Suprapubic skin (tissue), 4 donors: ENCODE measurements at regions not wholly inside any gene's neighbourhood (a gene's known extent, or its start where the extent isn't known, plus 50 kb on each side); places are given as distances from the start of the nearest gene placed in this dataset.

Source experiments
- DNase-seq, 2 donors: peaks; one replicate each; pipeline ENCODE4 v3.0.0-alpha.2; 2019; ENCODE audit warnings: low spot score in 2 of 2
- H3K27ac ChIP-seq: fragments of 200-600 bp; sonication (generic); one replicate; pipeline ENCODE4 v1.5.1; 2019
- H3K27me3 ChIP-seq: fragments of 200-600 bp; sonication (generic); one replicate; pipeline ENCODE4 v1.5.1; 2019
- H3K36me3 ChIP-seq: fragments of 200-600 bp; sonication (generic); one replicate; pipeline ENCODE4 v1.5.1; 2019
- H3K4me1 ChIP-seq: fragments of 200-600 bp; sonication (generic); one replicate; pipeline ENCODE4 v1.5.1; 2019
- H3K4me3 ChIP-seq: fragments of 200-600 bp; sonication (generic); one replicate; pipeline ENCODE4 v1.5.1; 2019; ENCODE audit warnings: mild to moderate bottlenecking
- H3K9me3 ChIP-seq: fragments of 200-600 bp; sonication (generic); one replicate; pipeline ENCODE4 v1.5.1; 2019
- CTCF ChIP-seq, 2 donors: fragments of 200-600 bp in 1 of 2; fragments of 450-650 bp in 1 of 2; sonication (generic) in 1 of 2; IDR thresholded peaks; one replicate each; pipeline ENCODE4 v1.5.1; 2016 to 2019; ENCODE audit warnings: antibody characterized with exemption in 2 of 2, mild to moderate bottlenecking in 1 of 2, moderate library complexity in 1 of 2
- EP300 ChIP-seq: sonication (generic); formaldehyde crosslinking; IDR thresholded peaks from one replicate; pipeline ENCODE4 v1.6.1; 2017; ENCODE audit warnings: antibody characterized with exemption
- POLR2A ChIP-seq, 2 donors: fragments of 450-650 bp; IDR thresholded peaks; one replicate each; pipeline ENCODE4 v1.6.1; 2017; ENCODE audit warnings: antibody characterized with exemption in 2 of 2, mild to moderate bottlenecking in 2 of 2, moderate library complexity in 2 of 2
- POLR2AphosphoS5 ChIP-seq, 3 donors: sonication (generic); formaldehyde crosslinking; IDR thresholded peaks; one replicate each; pipeline ENCODE4 v1.6.1; 2017; ENCODE audit warnings: antibody characterized with exemption in 3 of 3
- WGBS: methylation state at CpG from one replicate; pipeline ENCODE4 v1.1.5; 2018; 5-methylcytosine and 5-hydroxymethylcytosine counted together

GRCh38 chr10:10873289-10873688 is 144.4 kb upstream of the CELF2 start:
- Histone ChIP-seq H3K9me3 (no peaks in the 10 kb centered on the region), H3K27me3 (no peaks in the 10 kb centered on the region), H3K4me3 (no peak overlapping the region), H3K36me3 (no peaks in the 10 kb centered on the region), H3K4me1 (peaks cover 21% of the 10 kb centered on the region), H3K27ac (no peak overlapping the region)
- WGBS, result 78% methylated on average over 4 of the region's 4 CpGs
- DNase-seq, result no peak
- TF ChIP-seq CTCF (IDR thresholded peaks at IDR 0.05) (no peak), EP300 (no peak), POLR2AphosphoS5 (IDR thresholded peaks at IDR 0.05) (no peak), POLR2A (IDR thresholded peaks at IDR 0.05) (no peak)

DNA sequence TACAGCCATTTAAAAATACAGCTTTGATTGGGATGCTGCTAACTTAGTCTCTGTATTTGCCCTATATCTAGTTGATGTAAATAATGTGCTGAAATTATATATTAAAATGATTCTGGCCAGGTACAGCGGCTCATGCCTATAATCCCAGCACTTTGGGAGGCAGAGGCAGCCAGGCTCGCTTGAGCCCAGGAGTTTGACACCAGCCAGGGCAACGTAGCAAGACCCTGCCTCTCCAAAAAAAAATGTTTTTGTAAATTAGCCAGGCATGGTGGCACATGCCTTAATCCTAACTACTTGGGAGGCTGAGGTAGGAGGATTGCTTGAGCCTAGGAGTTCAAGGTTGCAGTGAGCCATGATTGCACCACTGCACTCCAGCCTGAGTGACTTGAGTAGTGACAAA is 143.8 kb upstream of the CELF2 start:
- Histone ChIP-seq H3K27ac (no peak overlapping the region), H3K4me1 (peaks cover 21% of the 10 kb centered on the region), H3K4me3 (no peak overlapping the region), H3K27me3 (no peaks in the 10 kb centered on the region), H3K9me3 (no peaks in the 10 kb centered on the region), H3K36me3 (no peaks in the 10 kb centered on the region)
- no peak for DNase-seq
- TF ChIP-seq EP300, result no peak
- TF ChIP-seq CTCF (IDR thresholded peaks at IDR 0.05), result no peak
- TF ChIP-seq POLR2A (IDR thresholded peaks at IDR 0.05), result no peak
- no peak for TF ChIP-seq POLR2AphosphoS5 (IDR thresholded peaks at IDR 0.05)
- 90% methylated on average over 3 of the region's 3 CpGs for WGBS

DNA sequence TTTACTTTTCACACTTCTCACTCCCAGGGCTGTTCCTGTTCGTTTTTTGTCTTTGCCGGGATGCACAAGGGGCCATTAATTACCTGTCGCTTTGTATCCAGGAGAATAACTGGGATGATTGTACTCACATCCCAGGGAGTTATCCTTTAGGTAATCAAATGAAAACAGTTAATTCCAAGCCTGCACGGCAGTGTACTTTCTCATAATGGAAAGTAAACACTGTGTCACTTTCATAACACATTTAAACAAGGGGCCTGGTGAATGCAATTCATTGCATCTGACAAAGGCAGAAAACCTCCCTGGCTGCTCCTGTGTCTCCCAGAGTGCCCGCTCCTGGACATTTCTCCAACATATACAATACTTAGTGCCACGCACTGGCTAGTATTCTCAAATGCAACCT is 138.7 kb upstream of the CELF2 start:
- Histone ChIP-seq H3K27me3 (no peaks in the 10 kb centered on the region), H3K9me3 (no peaks in the 10 kb centered on the region), H3K4me1 (no peaks in the 10 kb centered on the region), H3K36me3 (no peaks in the 10 kb centered on the region), H3K4me3 (no peak overlapping the region), H3K27ac (no peak overlapping the region)
- no peak for TF ChIP-seq EP300
- no peak for TF ChIP-seq POLR2A (IDR thresholded peaks at IDR 0.05)
- TF ChIP-seq POLR2AphosphoS5 (IDR thresholded peaks at IDR 0.05), result no peak
- no peak for TF ChIP-seq CTCF (IDR thresholded peaks at IDR 0.05)
- 91% methylated on average over 6 of the region's 6 CpGs for WGBS
- DNase-seq, result no peak

DNA sequence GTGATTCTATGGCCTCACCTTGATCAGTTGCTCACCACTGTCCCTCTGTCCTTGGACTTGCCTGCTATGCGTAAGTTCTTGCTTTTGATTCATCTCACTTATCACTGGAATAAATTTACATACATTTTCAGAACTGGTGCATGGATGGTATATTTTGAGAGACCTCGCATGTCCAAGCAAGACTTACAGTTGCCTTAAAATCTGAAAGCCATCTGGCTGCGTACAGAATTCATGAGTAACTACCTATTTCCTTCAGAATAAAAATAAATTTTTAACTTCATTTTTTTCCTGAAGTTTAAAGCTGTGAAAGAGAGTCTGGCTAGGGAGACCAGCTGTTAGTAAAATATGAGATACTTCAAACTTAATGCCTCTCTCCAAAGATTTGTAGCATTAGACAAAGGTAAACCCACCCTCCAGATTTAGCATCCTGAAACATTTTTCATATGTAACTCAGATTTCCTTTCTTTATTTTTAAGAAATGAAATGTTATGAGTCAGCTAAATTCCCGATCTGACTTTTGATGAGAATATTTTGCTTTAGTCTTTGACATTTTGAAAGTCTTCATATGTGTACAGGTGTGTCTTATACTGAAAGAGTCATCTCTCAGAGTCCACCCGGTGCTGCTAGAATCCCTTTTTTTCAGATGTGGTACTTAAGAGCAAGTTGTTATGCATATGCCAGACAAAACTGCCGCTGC is 136.4 kb upstream of the CELF2 start:
- H3K27ac ChIP-seq, result no peak overlapping the region
- H3K9me3 ChIP-seq, result no peaks in the 10 kb centered on the region
- H3K4me3 ChIP-seq, result no peak overlapping the region
- 85% methylated on average over 6 of the region's 6 CpGs for WGBS
- no peaks in the 10 kb centered on the region for H3K36me3 ChIP-seq
- H3K4me1 ChIP-seq, result no peaks in the 10 kb centered on the region
- no peaks in the 10 kb centered on the region for H3K27me3 ChIP-seq
- TF ChIP-seq POLR2AphosphoS5 (IDR thresholded peaks at IDR 0.05) (no peak), POLR2A (IDR thresholded peaks at IDR 0.05) (no peak), CTCF (IDR thresholded peaks at IDR 0.05) (no peak), EP300 (no peak)
- no peak for DNase-seq

GRCh38 chr10:10883737-10884136 is 133.9 kb upstream of the CELF2 start:
- TF ChIP-seq CTCF (IDR thresholded peaks at IDR 0.05) (no peak), POLR2A (IDR thresholded peaks at IDR 0.05) (no peak), EP300 (no peak), POLR2AphosphoS5 (IDR thresholded peaks at IDR 0.05) (no peak)
- Histone ChIP-seq H3K27ac (no peak overlapping the region), H3K9me3 (no peaks in the 10 kb centered on the region), H3K36me3 (no peaks in the 10 kb centered on the region), H3K27me3 (no peaks in the 10 kb centered on the region), H3K4me1 (no peaks in the 10 kb centered on the region), H3K4me3 (no peak overlapping the region)
- no peak for DNase-seq
- 96% methylated on average over 1 of the region's 1 CpG for WGBS
